GM12873 (cell line): ENCODE measurements at regions not wholly inside any gene's neighbourhood (a gene's known extent, or its start where the extent isn't known, plus 50 kb on each side); places are given as distances from the start of the nearest gene placed in this dataset.

Source experiments
- CTCF ChIP-seq: IDR thresholded peaks from 2 replicates; pipeline ENCODE4 v1.5.1; 2012; ENCODE audit warnings: low read depth, mild to moderate bottlenecking, moderate library complexity, low read length, control low read depth; ENCODE audit not compliant: insufficient read depth; ENCODE audit errors: missing control alignments

DNA sequence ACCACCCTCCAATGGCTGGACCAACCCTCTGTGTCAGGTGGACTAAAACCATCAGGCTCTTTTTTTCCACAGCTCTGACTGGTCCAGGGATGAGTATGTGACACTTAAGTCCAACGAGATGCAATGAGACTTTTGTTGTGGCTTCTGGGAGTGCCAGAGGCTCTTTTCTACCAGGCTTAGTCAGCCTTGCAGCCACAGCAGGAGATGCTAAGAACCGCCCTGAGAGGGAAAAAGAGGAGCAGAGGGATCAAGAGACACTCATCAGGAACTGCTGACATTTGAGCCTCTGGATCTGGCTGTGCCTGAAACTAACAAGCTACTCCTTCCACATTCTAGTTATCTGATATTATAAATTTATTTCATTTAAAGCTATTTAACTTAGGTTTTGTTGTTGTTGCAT lies 270.9 kb upstream of the SULF2 start:
- no peak for TF ChIP-seq CTCF

DNA sequence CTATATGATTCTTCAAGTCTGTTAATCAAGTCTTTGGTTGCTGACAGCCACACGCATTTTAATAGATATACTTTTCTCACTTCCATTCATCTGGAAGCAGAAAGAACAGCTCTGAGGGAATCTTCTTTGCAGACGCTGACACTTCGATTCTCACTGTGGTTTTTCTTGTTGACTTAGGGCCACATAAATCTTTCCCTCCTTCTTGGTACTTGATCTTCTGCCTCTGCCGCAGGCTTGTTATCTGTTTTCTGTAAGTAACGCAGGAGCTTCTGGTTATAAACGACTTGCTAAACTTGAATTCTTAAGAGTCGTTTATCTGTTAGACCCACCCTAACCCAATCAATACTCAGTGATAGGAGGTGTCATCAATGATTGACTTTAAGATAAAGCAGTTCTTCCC lies 268.8 kb upstream of the SULF2 start:
- no peak for TF ChIP-seq CTCF

DNA sequence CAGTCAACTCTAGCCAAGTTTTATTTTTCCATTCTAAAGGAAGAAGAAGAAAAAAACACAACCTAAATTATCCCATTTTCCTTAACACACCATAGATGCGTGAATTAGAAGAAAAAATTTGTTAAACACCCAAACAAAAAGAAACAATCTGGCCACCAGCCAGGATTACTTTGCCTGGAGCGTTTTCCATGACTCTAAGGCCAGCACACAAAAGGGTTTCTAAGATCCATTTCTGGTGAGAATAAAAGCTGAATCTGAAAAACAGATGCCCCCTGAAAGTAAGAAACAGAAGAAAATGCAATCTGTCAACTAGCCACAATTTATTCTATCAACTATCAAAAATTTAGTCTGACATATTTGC lies 267.2 kb upstream of the SULF2 start:
- TF ChIP-seq CTCF: no peak

DNA sequence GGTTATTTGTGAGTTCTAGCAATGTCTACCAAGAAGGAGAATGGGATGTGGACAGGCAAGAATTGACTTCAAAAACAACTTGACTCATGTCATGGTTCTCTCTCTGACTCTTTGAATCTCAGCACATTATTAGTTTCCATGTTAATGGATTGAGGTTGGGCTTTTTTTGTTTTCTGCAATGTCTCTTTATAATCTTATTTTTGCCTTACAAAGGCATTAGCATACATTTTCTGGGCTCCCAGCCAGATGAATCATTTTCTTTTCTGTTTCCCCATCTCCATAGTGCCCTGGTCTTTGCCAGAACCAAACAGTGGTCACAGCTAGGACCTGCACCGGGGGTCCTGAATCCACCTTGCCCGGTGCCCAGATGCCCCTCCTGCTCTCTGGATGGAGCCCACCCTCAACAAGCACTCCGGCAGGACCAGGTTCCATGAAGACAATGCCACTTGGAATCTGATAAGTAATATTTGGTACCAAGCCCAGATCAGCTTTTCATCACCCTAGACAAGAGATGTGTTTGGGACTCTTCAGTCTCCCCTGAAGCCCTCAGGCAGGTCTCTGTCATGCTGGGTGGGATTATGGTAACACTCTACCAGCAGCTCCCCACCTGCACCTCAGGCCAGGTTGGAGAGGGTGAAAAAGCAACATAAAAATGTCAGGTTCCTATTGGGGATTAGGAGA lies 266.7 kb upstream of the SULF2 start:
- no peak for TF ChIP-seq CTCF

DNA sequence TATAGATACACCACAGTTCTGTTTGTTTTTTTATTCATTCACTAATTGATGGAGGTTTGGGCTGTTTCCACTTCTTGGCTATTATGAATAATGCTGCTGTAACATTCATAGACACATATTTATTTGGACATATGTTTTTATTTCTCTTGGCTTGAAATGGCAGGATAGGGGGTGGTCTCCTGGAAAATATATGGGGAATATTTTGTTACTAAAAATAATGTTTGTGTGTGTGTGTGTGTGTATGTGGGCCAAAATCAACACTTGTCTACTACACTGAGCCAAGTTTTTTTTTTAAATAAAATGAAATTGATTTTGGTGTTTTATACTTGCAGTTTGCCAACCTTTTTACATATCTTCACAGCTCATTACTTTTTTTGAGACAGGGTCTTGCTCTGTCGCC lies 264.4 kb upstream of the SULF2 start:
- TF ChIP-seq CTCF: no peak

GRCh38 chr20:48049171-48049570 lies 263.9 kb upstream of the SULF2 start:
- no peak for TF ChIP-seq CTCF

GRCh38 chr20:48047447-48047846 lies 262.2 kb upstream of the SULF2 start:
- TF ChIP-seq CTCF: no peak
